Medulla oblongata (tissue), 1 donor: ENCODE measurements at regions not wholly inside any gene's neighbourhood (a gene's known extent, or its start where the extent isn't known, plus 50 kb on each side); places are given as distances from the start of the nearest gene placed in this dataset.
"Not testable (repeated sequence)": the region's sequence is repeated elsewhere in the genome, so short reads cannot be mapped to it uniquely, and the experiment has no call there.

Experiments used
- DNase-seq: peaks from one replicate; pipeline ENCODE4 v3.0.0-alpha.2; 2015; ENCODE audit errors: extremely low spot score

DNA sequence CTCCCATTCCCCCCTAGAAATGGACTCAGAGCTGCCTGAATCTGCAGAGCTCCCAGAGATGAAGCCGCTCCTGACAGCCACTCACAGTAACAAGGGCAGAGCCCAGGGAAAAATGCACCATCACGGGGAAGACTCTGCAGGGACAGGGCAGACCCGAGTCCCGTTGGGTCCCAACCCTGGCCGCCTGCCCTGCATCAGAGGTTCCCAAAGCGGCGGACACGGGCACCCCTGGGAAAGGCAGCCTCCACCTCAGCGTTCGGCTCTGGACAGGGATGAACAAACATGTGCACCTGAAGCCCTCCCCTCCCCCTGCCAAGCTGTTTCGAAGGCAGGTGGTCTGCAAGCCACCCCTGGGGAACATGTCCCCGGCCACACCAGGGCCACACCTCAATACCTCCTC, 320.4 kb downstream of the ADGRD1 start:
- DNase-seq, result no peak

DNA sequence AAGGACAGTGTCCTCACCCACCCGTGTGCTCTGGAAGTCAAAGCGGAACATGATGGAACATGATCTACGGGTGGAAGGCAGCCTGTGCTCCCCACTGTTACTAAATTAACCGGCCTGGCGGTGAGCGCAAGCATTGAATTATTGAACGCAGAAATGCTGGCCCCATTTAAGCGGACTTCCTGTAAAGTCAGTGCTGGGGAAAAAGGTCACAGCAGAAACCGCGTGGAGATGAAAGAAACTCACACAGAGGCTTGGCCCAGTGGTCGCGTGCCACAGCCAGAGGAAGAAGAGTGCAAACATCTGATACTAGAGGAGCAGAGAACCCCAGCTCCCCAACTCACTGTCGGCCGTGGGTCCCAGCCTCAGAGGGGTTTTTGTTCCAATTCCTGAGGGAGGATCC, 321.2 kb downstream of the ADGRD1 start:
- DNase-seq, result no peak

DNA sequence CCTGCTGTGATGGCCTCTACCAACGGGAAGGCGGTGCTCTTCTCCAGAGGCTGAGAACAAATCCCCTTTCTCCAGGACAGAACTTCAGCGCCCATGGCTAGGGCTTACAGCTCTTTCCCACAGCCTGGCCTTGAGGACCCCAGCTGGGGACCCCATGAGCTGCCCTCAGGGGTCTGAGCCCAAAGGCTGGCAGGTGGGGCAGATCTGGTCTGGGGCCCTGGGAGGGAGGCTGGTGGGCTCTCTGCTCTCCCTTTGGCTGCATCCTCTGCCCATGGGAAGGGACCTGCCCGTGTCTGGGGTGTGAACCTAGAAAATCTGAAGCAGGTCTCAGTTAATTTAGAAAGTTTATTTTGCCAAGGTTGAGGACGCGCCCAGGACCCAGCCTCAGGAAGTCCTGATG, 322.1 kb downstream of the ADGRD1 start:
- no peak for DNase-seq

DNA sequence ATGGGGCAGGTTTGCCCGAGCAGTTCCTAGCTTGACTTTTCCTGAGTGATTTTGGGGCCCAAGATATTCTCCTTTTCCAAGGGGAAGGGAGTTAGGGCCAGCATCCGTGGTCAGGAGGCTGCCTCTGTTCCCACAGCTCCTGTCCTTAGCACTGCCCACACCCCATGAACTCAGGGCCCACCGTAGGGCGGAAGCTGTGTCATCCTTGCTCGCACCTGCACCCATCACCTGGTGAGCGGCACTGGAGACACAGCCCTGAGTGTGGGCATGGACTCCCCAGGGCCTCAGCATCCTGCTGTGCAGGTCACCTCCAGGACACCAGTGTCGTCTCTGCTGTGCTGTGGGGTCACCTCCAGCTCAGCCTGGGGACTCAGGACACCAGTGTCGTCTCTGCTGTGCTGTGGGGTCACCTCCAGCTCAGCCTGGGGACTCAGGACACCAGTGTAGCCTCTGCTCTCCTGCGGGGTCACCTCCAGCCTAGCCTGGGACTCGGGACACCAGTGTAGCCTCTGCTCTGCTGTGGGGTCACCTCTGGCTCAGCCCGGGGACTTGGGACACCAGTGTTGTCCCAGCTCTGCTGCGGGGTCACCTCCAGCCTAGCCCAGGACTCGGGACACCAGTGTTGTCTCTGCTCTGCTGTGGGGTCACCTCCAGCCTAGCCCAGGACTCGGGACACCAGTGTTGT, 322.9 kb downstream of the ADGRD1 start:
- no peak for DNase-seq

DNA sequence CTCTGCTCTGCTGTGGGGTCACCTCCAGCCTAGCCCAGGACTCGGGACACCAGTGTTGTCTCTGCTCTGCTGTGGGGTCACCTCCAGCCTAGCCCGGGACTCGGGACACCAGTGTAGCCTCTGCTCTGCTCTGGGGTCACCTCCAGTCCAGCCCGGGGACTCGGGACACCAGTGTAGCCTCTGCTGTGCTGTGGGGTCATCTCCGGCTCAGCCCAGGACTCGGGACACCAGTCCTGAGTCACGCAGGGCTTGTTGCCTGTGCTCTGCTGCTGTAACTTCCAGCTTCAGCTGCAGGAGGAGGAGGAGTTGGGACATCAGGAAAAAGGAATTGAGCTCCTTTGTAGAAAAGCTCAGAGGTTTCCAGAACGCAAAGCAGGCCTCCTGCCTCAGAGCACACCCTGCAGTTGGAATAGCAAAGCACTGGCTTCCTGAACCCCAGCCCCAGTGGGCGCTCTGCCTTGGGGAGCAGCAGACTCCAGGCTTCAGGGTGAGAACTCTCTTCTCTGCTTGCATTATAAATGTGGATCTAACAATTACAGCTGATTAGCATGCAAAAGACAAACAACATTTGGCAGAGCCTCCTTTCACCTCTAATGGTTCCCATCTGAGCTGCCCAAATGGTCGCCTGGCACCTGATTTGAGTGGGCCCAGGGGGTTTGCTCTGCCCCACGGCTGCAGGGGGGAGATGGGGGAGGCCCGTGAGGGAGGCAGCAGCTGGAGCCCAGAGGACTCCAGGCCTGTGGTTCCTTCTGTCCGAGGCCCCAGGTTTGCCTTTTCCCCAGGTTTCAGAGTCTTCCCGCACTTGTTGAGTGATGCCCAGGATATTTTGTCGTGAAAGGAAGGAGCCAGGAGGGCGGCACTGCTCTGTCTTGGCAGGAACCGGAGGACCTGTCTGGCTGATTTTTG, 323.7 kb downstream of the ADGRD1 start:
- DNase-seq, result not testable (repeated sequence)

DNA sequence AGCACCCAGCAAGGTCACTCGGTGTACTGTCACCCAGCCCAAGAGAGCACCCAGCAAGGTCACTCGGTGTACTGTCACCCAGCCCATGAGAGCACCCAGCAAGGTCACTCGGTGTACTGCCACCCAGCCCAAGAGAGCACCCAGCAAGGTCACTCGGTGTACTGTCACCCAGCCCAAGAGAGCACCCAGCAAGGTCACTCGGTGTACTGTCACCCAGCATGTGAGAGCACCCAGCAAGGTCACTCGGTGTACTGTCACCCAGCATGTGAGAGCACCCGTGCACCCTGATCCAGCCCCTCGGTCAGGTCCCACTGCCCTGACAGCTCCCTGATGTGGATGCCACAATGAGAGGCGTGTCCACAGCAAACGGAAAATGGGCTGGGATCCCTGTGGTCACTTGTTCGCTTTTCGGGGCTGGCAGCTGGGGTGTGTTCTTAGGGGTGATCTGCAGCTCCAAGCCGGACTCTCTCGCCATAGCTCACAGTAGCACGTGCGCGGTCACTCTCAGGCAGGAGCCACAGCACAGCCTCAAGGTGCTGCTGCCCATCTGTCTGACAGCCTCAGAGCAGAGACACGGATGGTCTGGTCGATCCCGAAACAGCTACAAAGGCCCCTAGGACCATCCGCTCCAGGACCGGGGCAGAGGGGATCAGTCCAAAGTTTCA, 324.9 kb downstream of the ADGRD1 start:
- not testable (repeated sequence) for DNase-seq

DNA sequence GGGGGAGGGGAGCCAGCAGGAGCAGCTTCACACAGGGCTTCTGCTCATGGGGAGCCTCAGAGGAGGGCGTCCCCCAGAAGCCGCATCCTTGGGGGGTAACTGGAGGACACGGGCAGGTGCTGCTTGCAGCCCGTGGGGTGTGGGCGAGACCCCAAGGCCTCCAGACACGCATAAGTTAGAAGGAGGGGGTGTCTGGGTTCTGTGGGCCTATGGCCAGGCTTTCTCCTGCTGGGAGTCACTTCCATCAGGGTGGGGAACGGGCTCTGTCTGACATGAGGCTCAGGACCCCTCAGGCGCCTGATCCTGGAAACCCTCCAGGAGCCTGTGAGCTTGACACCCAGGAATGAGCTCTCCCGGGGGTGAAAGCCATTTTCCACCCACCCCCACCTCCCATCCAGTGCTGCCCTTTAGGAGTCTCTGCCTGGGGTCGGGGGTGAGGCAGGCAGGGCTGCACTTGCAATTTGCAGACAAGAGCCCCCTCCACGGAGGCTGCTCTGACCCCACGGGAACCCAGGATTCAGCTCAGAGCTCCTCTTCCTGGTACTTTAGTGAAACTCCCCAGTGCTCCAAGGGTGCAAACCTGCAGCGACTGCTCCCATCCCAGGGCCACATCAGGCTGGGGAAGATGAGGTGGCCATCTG, 325.7 kb downstream of the ADGRD1 start:
- no peak for DNase-seq

DNA sequence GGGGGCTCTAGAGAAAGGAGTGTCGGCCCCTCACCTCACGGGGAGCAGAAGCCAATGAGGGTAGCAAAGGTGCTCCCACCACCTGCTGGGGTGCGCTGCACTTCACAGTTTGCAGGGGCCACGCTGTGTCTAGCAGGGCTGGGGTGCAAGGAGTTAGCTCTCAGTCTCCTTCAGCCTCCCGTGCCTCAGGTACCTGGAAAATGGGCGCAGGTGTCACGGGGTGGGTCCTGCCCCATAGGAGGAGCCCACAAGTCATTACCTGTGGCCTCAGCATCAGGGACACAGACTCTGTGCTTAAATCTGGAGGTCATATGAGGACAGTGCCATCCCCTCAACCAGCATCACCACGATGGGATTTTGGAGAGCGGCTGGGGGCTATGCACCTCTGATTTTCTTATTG, 326.7 kb downstream of the ADGRD1 start:
- no peak for DNase-seq

DNA sequence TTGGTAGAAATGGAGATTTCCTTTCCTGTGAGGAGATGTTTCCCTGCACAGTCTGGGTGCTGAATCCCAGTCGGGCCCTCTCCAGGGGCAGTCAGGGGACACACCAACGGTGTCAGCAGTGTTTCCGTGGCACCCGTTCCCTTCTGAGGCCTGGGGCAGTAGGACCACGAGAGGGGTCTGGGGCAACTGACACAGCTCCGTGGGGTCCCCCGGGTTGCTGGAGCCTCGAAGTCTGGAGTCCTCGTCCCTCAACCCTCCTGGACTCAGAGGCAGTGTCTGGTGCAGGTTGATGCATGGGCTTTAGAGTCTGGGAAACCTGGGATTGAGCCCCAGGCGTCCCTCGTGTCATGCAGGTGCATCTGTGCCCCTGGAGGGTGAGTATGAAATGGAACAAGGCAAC, 327.3 kb downstream of the ADGRD1 start:
- DNase-seq, result no peak

DNA sequence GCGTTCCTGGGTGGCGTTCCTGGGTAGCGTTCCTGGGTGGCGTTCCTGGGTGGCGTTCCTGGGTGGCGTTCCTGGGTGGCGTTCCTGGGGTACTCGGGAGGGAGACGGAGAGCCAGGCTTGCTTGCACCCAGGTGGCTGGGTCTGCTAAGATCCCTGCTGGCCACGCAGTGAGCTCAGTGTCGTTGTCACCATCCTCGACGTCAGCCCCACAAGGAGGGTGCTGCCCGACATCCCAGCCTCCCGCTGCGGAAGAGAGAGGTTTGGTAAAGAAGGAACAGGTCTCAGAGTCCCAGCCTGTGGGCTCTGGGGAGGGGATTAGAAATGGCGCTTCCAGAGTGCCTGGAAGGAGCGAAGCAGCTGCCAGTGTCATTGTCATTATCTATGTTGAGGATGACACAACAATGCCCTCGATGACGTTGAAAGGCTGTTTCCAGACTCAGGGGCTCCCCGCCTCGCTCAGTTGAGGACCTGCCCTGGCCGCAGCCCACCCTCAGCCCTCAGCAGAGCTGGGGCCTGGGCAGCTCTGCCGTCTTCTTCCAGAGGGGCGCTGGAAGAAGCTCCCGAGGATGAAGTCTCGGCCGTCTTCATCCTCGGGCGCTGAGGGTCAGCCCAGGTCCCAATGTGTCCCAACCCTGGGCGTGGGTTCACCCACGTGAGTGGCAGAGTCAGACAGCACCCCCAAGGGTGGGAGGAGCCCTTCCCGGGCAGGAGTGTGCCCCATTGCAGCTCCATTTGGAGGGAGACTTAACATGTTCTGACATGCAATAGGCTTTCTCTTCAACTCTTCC, 328.8 kb downstream of the ADGRD1 start:
- no peak for DNase-seq

DNA sequence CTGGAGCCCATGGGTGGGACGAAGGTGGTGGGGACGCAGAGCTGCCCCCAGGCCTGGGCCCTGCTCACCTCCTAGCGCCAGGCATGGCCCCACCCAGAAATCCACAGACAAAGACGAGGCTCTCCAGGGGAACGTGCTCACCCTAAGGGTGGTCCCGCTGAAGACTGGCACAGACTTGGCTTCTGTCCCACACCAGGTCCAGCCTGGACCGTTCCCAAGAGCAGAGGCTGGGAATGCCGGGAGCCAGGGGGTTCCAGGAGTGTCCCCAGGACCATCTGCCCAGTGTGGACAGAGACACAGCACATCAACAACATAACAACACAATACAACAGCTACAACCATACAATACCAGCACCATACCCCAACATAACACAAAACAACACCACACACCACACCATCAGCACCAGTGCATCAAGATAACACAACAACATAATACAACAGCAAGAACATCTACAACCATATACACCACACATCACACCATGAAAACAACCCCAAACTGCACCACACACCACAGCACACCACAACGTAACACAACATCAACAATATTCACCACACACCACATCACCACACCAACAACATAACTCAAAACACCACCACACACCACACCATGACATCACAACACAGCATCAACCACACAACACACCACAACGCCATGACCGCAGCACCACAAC, 329.6 kb downstream of the ADGRD1 start:
- no peak for DNase-seq

DNA sequence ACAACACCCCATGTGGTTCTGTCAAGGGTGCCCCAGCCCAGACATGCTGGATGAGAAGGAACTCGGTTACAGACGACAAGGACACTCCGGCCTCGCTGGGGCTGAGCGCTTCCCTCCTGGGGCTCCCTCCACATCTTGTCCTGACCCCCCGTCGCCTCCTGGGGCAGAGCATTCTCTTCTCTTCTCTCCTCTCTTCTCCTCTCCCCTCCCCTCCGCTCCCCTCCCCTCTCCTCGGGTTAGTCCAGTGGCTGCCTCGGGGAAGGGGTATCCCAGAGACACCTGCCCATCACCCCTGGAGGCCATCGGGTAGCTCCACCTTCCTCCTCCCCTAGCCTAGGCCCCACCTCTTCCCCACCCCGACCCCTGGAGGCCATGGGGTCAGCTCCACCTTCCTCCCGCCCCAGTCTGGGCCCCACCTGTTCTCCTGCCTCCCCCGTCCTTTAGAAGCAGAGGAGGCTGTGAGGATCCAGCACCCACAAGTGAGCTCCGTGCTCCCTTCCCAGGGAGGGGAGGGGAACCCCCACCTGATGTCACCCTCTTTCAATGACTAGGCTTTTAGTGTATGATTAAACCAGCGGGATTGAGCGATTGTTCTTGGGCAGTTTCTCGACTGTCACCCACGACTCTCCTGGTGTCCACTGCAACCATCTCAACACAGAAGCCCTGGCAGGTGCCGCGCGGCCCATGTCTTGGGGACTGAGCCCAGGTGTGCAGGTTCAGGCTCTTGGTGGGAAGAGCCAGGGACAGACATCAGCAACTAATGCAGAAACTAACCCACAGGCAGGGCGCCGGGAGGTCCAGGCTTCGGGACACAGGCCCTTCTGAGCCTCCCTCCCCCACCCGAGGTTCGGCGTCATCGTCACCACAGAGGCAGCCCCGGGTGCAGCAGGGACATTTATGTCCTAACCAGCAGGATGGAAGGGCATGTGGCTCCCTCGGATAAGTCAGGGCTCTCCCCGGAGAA, 330.4 kb downstream of the ADGRD1 start:
- not testable (repeated sequence) for DNase-seq

DNA sequence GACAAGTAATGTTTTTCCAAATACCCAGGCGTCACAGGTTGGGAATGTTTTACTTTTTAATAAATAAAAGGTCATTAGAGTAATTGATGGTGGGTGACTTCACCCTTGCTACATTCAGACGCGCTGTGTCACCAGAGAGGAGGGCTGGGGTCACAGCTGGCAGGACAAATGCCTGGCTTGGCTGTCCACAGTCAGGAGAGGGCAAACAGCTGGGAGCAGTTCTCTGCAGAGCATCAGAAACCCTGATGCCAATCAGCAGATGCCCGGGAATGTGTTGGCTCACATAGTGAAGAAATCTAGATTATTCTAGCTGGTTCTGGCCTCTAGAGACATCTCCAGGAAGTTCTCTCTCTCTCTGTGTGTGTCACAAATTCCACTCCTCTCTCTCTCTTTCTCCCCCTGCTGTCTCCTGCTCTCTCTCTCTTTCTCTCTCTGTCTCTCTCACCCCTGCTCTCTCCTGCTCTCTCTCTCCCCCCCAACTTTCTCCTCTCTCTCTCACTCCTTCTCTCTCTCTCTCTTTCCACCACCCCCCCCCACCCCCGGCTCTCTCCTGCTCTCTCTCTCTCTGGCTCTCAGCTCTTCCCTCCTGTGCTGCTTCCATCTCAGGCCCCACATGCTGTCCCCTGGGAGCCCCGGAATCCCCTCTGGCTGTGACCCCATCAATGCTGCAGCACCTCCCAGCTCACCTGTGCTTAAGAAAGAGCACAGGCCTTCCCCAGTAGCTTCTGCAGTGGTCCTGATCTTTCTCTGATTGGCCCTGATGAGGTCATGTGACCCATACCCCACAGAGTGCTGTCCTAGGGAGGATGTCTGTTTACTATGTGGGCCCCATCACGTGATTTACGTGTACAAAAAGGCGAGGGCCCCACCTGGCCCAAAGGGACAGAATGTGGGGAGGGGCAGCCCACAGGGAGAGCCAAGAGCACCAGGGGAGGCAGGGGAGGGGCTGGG, 331.5 kb downstream of the ADGRD1 start:
- not testable (repeated sequence) for DNase-seq

DNA sequence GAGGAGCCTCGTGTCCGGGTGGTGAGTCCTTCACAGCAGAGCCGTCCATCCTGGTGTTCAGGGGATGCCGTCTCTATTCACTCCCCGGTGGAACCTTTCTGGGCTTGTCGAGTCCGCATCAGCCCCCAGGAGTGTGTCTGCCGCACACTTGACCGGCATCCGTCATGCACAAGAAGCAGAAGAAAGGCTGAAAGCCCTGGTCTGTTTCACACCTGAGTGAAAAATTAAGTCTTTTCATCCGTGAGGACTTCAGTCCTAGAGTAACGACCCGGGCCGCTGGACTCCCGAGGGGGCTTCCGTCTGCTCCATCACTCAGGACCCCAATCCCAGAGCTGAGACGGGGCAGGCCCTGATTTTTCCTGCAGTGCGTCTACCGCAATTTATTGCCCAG, 332.2 kb downstream of the ADGRD1 start:
- DNase-seq, result not testable (repeated sequence)

DNA sequence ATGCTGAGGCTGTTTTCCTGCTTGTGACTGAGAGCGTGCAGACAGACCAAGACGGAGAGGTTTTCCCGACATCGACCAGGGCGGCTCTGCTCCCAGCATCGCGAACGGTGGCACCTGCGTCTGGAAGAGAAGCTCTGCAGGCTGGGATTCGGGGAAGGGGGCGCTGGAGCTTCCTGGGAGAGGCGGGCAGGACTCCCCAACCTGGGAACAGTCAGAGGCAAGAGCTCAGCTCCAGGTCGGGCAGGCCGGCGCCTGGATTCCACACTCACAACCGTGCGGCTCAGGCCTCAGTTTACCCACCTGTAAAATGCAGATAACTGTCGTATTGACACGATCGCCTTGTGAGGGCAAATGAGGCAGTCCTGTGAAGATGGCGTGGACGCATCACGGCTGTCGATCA, 332.6 kb downstream of the ADGRD1 start:
- not testable (repeated sequence) for DNase-seq

DNA sequence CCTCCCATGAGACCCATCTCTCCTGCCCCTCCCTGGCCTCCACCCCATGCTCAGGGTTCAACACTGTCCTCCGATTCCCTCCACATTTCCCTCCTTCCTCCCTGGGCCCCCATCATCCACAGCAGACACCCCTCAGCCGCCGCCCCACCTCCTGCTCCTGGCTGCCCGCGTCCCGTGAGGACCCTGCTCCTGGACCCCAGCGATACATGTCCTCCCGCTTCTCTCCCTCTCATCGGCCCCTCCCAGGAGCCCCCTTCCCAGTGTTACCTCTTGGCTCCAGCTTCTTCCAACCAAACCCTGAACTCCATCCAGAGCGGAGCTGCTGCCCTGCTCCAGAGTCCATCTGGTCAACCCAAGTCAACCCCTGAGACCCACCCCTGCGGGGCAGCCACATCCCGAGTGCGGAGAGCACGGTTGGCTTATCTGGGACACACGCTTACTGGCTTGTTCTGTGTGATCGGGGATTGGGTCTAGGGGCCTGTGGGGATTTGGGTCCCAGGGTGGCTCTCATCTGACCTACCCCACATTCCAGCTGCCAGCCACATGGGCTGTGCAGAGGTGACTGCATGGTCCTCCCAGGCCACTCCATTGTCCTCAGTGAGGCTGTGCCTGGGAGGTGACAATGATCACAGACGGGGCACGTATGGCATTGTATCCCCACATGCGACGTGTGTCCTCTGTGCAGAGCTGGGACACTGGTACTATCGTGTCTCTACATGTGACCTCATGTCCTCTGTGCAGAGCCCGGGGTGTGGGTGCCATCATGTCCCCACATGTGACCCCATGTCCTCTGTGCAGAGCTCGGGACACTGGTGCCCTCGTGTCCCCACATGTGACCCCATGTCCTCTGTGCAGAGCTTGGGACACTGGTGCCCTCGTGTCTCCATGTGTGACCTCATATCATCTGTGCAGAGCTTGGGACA, 333.6 kb downstream of the ADGRD1 start:
- DNase-seq, result no peak
